Mesendoderm (in vitro differentiated cells): ENCODE measurements at regions not wholly inside any gene's neighbourhood (a gene's known extent, or its start where the extent isn't known, plus 50 kb on each side); places are given as distances from the start of the nearest gene placed in this dataset.

ENCODE experiments used
- DNase-seq: peaks from one replicate; pipeline ENCODE4 v3.0.0; 2013
- H2AK5ac ChIP-seq: 2 replicates; pipeline ENCODE4 v1.6.1; 2013; ENCODE audit warnings: low read length, inconsistent platforms
- H2BK120ac ChIP-seq: 2 replicates; pipeline ENCODE4 v1.6.1; 2013; ENCODE audit warnings: low read depth, mild to moderate bottlenecking, low read length, moderate library complexity, mixed read lengths
- H2BK15ac ChIP-seq: replicated peaks from 2 replicates; pipeline ENCODE4 v1.6.1; 2013; ENCODE audit warnings: low read depth, mild to moderate bottlenecking, moderate library complexity
- H2BK5ac ChIP-seq: 2 replicates; pipeline ENCODE4 v1.6.1; 2013; ENCODE audit warnings: low read length, inconsistent platforms
- H3K18ac ChIP-seq: 2 replicates; pipeline ENCODE4 v1.6.1; 2013; ENCODE audit warnings: mild to moderate bottlenecking, low read length, mixed read lengths
- H3K23ac ChIP-seq: one replicate; pipeline ENCODE4 v1.6.1; 2013; ENCODE audit warnings: low read length
- H3K27ac ChIP-seq: 2 replicates; pipeline ENCODE4 v1.5.1; 2013; ENCODE audit warnings: low read depth, mild to moderate bottlenecking, inconsistent platforms, low read length, moderate library complexity
- H3K27me3 ChIP-seq: 2 replicates; pipeline ENCODE4 v1.6.1; 2013; ENCODE audit warnings: low read length, control low read depth, mild to moderate bottlenecking, inconsistent platforms; ENCODE audit not compliant: insufficient read depth, poor library complexity
- H3K36me3 ChIP-seq: 2 replicates; pipeline ENCODE4 v1.6.1; 2013; ENCODE audit warnings: low read length, inconsistent platforms; ENCODE audit not compliant: control insufficient read depth, insufficient read depth
- H3K4ac ChIP-seq: one replicate; pipeline ENCODE4 v1.6.1; 2013; ENCODE audit warnings: low read depth, mild to moderate bottlenecking, low read length, moderate library complexity
- H3K4me1 ChIP-seq: 2 replicates; pipeline ENCODE4 v1.6.1; 2013; ENCODE audit warnings: low read depth, low read length, inconsistent platforms; ENCODE audit not compliant: control insufficient read depth
- H3K4me2 ChIP-seq: 2 replicates; pipeline ENCODE4 v1.6.1; 2013; ENCODE audit warnings: low read length
- H3K4me3 ChIP-seq: 2 replicates; pipeline ENCODE4 v1.5.1; 2013; ENCODE audit warnings: mild to moderate bottlenecking, low read length
- H3K56ac ChIP-seq: one replicate; pipeline ENCODE4 v1.6.1; 2013; ENCODE audit warnings: low read length
- H3K79me1 ChIP-seq: 2 replicates; pipeline ENCODE4 v1.6.1; 2013; ENCODE audit warnings: low read length, inconsistent platforms
- H3K79me2 ChIP-seq: 2 replicates; pipeline ENCODE4 v1.6.1; 2013; ENCODE audit warnings: mild to moderate bottlenecking, low read length; ENCODE audit not compliant: control insufficient read depth, insufficient read depth
- H3K9ac ChIP-seq: 2 replicates; pipeline ENCODE4 v1.6.1; 2013; ENCODE audit warnings: low read length, inconsistent platforms
- H4K5ac ChIP-seq: one replicate; pipeline ENCODE4 v1.6.1; 2013; ENCODE audit warnings: low read length
- H4K8ac ChIP-seq: one replicate; pipeline ENCODE4 v1.6.1; 2013; ENCODE audit warnings: low read depth, mild to moderate bottlenecking, control low read depth, low read length, moderate library complexity
- WGBS: extraction: QIAGEN DNeasy Blood & Tissue Kit; methylation state at CpG from one replicate; pipeline ENCODE4 v1.1.7; 2013; ENCODE audit warnings: low lambda C conversion rate, missing lambda C conversion rate; ENCODE audit not compliant: insufficient coverage; ENCODE audit errors: extremely low coverage; 5-methylcytosine and 5-hydroxymethylcytosine counted together

DNA sequence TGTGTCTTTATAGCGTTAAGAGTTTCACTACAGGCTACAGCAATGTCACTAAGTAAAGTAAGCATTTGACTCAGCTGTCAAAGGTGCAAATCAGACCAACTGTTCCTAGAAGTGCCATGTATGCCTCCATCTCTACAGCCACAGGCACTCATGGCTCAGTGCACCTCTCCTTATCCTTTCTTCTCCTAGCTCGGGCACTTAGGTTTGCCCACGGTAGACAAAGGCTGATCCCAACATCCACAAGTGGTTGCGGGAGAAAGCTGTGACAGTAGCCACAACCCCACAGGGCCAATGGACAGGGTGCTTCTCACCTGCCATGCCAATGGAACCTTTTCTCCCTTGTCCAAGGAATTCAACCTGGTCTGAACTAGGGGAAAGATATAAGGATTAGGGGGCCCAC, 228.5 kb upstream of the EXOC2 start:
- Histone ChIP-seq H4K5ac (no peak overlapping the region), H2BK15ac (no peak overlapping the region), H3K4me2 (no peak overlapping the region), H3K36me3 (no peaks in the 10 kb centered on the region), H3K27ac (no peak overlapping the region), H3K27me3 (no peaks in the 10 kb centered on the region), H4K8ac (no peak overlapping the region), H3K79me2 (no peaks in the 10 kb centered on the region), H3K18ac (no peak overlapping the region), H2BK5ac (no peak overlapping the region), H3K9ac (no peak overlapping the region), H2AK5ac (no peak overlapping the region), H3K4me3 (no peak overlapping the region), H3K79me1 (no peaks in the 10 kb centered on the region), H3K23ac (no peak overlapping the region), H3K4ac (no peak overlapping the region), H3K56ac (no peak overlapping the region), H2BK120ac (no peak overlapping the region), H3K4me1 (no peaks in the 10 kb centered on the region)
- DNase-seq: no peak
- no CpG with 5 or more reads among the region's 4 CpGs for WGBS

- Histone ChIP-seq H3K4ac (no peak overlapping the region), H3K79me2 (no peaks in the 10 kb centered on the region), H2BK15ac (no peak overlapping the region), H3K4me3 (no peak overlapping the region), H3K27ac (no peak overlapping the region), H2BK120ac (no peak overlapping the region), H3K9ac (no peak overlapping the region), H2AK5ac (no peak overlapping the region), H3K27me3 (no peaks in the 10 kb centered on the region), H3K4me1 (no peaks in the 10 kb centered on the region), H4K8ac (no peak overlapping the region), H4K5ac (no peak overlapping the region), H3K23ac (no peak overlapping the region), H3K56ac (no peak overlapping the region), H3K4me2 (no peak overlapping the region), H3K36me3 (no peaks in the 10 kb centered on the region), H3K79me1 (no peaks in the 10 kb centered on the region), H3K18ac (no peak overlapping the region), H2BK5ac (no peak overlapping the region)
- WGBS: no CpG with 5 or more reads among the region's 9 CpGs
- DNase-seq: no peak
Observed at GRCh38 chr6:920512-920911, 227.6 kb upstream of the EXOC2 start.

DNA sequence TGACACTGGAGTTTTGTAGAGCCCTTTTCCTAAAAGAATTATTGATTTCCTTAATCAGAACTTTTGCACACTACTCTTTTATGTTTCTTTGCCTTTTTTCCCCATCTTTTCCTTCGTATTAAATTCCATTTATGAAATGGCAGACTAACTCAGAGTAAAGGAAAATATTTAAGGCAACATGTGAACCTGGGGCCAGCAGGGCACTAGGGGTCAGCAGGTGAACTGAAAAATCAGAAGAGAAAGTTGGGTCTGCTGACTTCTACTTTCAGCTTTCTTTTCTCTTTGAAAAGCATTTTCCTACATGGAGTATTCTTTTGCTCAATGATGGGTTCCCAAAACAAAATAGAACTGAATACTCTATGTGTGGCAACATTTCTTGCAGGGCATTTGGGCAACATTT, 226.6 kb upstream of the EXOC2 start:
- H3K18ac ChIP-seq: no peak overlapping the region
- H3K4me2 ChIP-seq: no peak overlapping the region
- DNase-seq: no peak
- H3K79me1 ChIP-seq: no peaks in the 10 kb centered on the region
- no peak overlapping the region for H3K27ac ChIP-seq
- H4K8ac ChIP-seq: no peak overlapping the region
- no peak overlapping the region for H3K4ac ChIP-seq
- H3K4me1 ChIP-seq: no peaks in the 10 kb centered on the region
- H3K79me2 ChIP-seq: no peaks in the 10 kb centered on the region
- no peak overlapping the region for H2BK120ac ChIP-seq
- H2BK15ac ChIP-seq: no peak overlapping the region
- H3K23ac ChIP-seq: no peak overlapping the region
- no peak overlapping the region for H3K4me3 ChIP-seq
- no peak overlapping the region for H2BK5ac ChIP-seq
- WGBS: no CpG with 5 or more reads among the region's 1 CpG
- no peak overlapping the region for H3K9ac ChIP-seq
- H3K36me3 ChIP-seq: no peaks in the 10 kb centered on the region
- no peak overlapping the region for H2AK5ac ChIP-seq
- H3K27me3 ChIP-seq: no peaks in the 10 kb centered on the region
- H3K56ac ChIP-seq: no peak overlapping the region
- no peak overlapping the region for H4K5ac ChIP-seq

DNA sequence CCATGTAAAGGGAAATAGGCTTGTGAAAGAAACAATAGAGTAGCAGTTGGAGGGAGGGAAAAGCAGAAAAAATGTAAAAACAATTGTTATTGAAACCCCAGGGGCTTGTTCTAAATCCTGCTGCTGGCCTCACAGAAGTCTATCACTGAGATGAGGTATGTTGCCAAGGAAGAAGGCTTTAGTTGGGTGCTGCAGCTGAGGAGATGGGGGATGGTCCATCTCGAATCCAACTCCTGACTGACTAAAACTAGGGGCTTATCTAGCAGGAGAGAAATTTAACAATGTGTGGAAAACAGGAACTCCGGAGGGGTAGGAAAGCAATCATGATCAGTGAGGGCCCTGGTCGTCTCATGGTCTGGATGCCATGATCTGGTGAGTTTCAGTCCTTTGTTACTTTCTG, 225.0 kb upstream of the EXOC2 start:
- Histone ChIP-seq H3K27me3 (no peaks in the 10 kb centered on the region), H3K4me3 (no peak overlapping the region), H3K4me2 (no peak overlapping the region), H3K56ac (no peak overlapping the region), H3K23ac (no peak overlapping the region), H2BK15ac (no peak overlapping the region), H2AK5ac (no peak overlapping the region), H3K9ac (no peak overlapping the region), H2BK120ac (no peak overlapping the region), H2BK5ac (no peak overlapping the region), H3K27ac (no peak overlapping the region), H3K18ac (no peak overlapping the region), H4K8ac (no peak overlapping the region), H3K79me1 (no peaks in the 10 kb centered on the region), H3K4ac (no peak overlapping the region), H3K36me3 (no peaks in the 10 kb centered on the region), H3K79me2 (no peaks in the 10 kb centered on the region), H3K4me1 (no peaks in the 10 kb centered on the region), H4K5ac (no peak overlapping the region)
- DNase-seq: no peak
- WGBS: no CpG with 5 or more reads among the region's 3 CpGs

- no peak for DNase-seq
- Histone ChIP-seq H2BK15ac (no peak overlapping the region), H2BK120ac (no peak overlapping the region), H3K36me3 (no peaks in the 10 kb centered on the region), H3K23ac (no peak overlapping the region), H3K4ac (no peak overlapping the region), H4K5ac (no peak overlapping the region), H3K56ac (no peak overlapping the region), H3K27me3 (no peaks in the 10 kb centered on the region), H3K9ac (no peak overlapping the region), H3K79me2 (no peaks in the 10 kb centered on the region), H3K18ac (no peak overlapping the region), H2BK5ac (no peak overlapping the region), H2AK5ac (no peak overlapping the region), H4K8ac (no peak overlapping the region), H3K27ac (no peak overlapping the region), H3K4me1 (no peaks in the 10 kb centered on the region), H3K79me1 (no peaks in the 10 kb centered on the region), H3K4me3 (no peak overlapping the region), H3K4me2 (no peak overlapping the region)
- no CpG with 5 or more reads among the region's 2 CpGs for WGBS
Observed at GRCh38 chr6:917296-917695, 224.4 kb upstream of the EXOC2 start.

GRCh38 chr6:916131-916530, 223.2 kb upstream of the EXOC2 start:
- H4K5ac ChIP-seq: no peak overlapping the region
- WGBS: no CpG with 5 or more reads among the region's 8 CpGs
- no peak overlapping the region for H2BK120ac ChIP-seq
- no peak overlapping the region for H3K23ac ChIP-seq
- no peak overlapping the region for H3K4me2 ChIP-seq
- H3K4ac ChIP-seq: no peak overlapping the region
- H3K9ac ChIP-seq: no peak overlapping the region
- no peak overlapping the region for H3K18ac ChIP-seq
- no peak overlapping the region for H2AK5ac ChIP-seq
- no peak for DNase-seq
- H3K27me3 ChIP-seq: no peaks in the 10 kb centered on the region
- H3K4me1 ChIP-seq: no peaks in the 10 kb centered on the region
- H4K8ac ChIP-seq: no peak overlapping the region
- H3K56ac ChIP-seq: no peak overlapping the region
- H2BK5ac ChIP-seq: no peak overlapping the region
- no peak overlapping the region for H3K27ac ChIP-seq
- H2BK15ac ChIP-seq: no peak overlapping the region
- no peaks in the 10 kb centered on the region for H3K36me3 ChIP-seq
- H3K79me2 ChIP-seq: no peaks in the 10 kb centered on the region
- no peak overlapping the region for H3K4me3 ChIP-seq
- no peaks in the 10 kb centered on the region for H3K79me1 ChIP-seq
